K562 (cell line): ENCODE measurements at regions not wholly inside any gene's neighbourhood (a gene's known extent, or its start where the extent isn't known, plus 50 kb on each side); places are given as distances from the start of the nearest gene placed in this dataset.

Experiments used
- ATAC-seq: fragments of 200-7000 bp; cut with Tn5 transposase; 3 replicates; pipeline ENCODE4 v1.9.1; 2020; ENCODE audit warnings: moderate library complexity
- BruUV-seq: library from RNA; stranded (reverse); fragments of 400-500 nt; replicated peaks from 2 replicates; lab custom pipeline; 2021; lab: Mats Ljungman, UMichigan
- CTCF ChIA-PET: fragments of 300-600 bp; formaldehyde crosslinking; extraction: SDS; loops from one replicate; lab custom pipeline; 2021; ENCODE audit warnings: low intra/inter-chr PET ratio; lab: Yijun Ruan, JAX
- POLR2A ChIA-PET: fragments of 300-600, 350-650 bp; sonication (Branson Sonifier 250); formaldehyde crosslinking; extraction: SDS; loops from one replicate; lab custom pipeline; 2021; ENCODE audit warnings: antibody characterized with exemption, inconsistent platforms; lab: Yijun Ruan, JAX
- DNase-seq, 4 experiments: peaks; one replicate each; pipeline versions ENCODE4 v3.0.0 to v3.0.0-alpha.2; 2011 to 2018; ENCODE audit warnings: low spot score in 3 of 4, mixed read lengths in 3 of 4; ENCODE audit errors: extremely low read depth in 1 of 4
- FAIRE-seq: peaks from 2 replicates; lab custom pipeline; 2011; peaks lifted over from hg19 to GRCh38; lab: Jason Lieb, UNC
- H2AFZ ChIP-seq: 2 replicates; pipeline ENCODE4 v1.6.0; 2011; ENCODE audit warnings: low read depth, low read length, control low read depth, inconsistent platforms
- H3K27ac ChIP-seq: fragments of 200-600 bp; 3 replicates; pipeline ENCODE4 v1.8.0; 2011; ENCODE audit warnings: low read depth, mild to moderate bottlenecking, control low read depth, inconsistent platforms, low read length, moderate library complexity, mixed read lengths; ENCODE audit errors: extremely low read depth
- H3K27me3 ChIP-seq, 2 experiments: fragments of 300-600 bp in 1 of 2; 2 replicates in 1 of 2; 3 replicates in 1 of 2; pipeline versions ENCODE4 v1.6.0 to v1.8.0; 2011; ENCODE audit warnings: inconsistent platforms in 2 of 2, low read length in 2 of 2, mild to moderate bottlenecking in 1 of 2, mixed read lengths in 1 of 2, moderate library complexity in 1 of 2; ENCODE audit not compliant: control insufficient read depth in 2 of 2, insufficient read depth in 2 of 2
- H3K36me3 ChIP-seq: fragments of 300-600 bp; 3 replicates; pipeline ENCODE4 v1.8.0; 2011; ENCODE audit warnings: mild to moderate bottlenecking, low read length, inconsistent platforms; ENCODE audit not compliant: control insufficient read depth, insufficient read depth
- H3K4me1 ChIP-seq, 2 experiments: fragments of 200-600 bp in 1 of 2; replicated peaks in 1 of 2; 2 replicates in 1 of 2; 3 replicates in 1 of 2; pipeline versions ENCODE4 v1.5.1 to v1.8.0; 2011; ENCODE audit warnings: inconsistent platforms in 2 of 2, low read length in 2 of 2, mild to moderate bottlenecking in 1 of 2, mixed read lengths in 1 of 2, moderate library complexity in 1 of 2; ENCODE audit not compliant: control insufficient read depth in 2 of 2, insufficient read depth in 2 of 2
- H3K4me2 ChIP-seq: 2 replicates; pipeline ENCODE4 v1.6.1; 2011; ENCODE audit warnings: low read length, control low read depth, inconsistent platforms, mixed read lengths; ENCODE audit not compliant: insufficient read depth
- H3K4me3 ChIP-seq: fragments of 200-600 bp; sonication (generic), shearing (Covaris generic); 2 replicates; pipeline ENCODE4 v1.5.1; 2016; ENCODE audit warnings: control low read depth, inconsistent platforms
- H3K79me2 ChIP-seq: fragments of 200-600 bp; 3 replicates; pipeline ENCODE4 v1.8.0; 2011; ENCODE audit warnings: low read length, inconsistent platforms; ENCODE audit not compliant: control insufficient read depth, insufficient read depth
- H3K9ac ChIP-seq, 2 experiments: 2 replicates each; pipeline versions ENCODE4 v1.6.0 to v1.6.1; 2011; ENCODE audit warnings: low read depth in 2 of 2, low read length in 2 of 2, control low read depth in 1 of 2, inconsistent platforms in 1 of 2, mild to moderate bottlenecking in 1 of 2, mixed read lengths in 1 of 2; ENCODE audit not compliant: insufficient read depth in 1 of 2
- H3K9me1 ChIP-seq: one replicate; pipeline ENCODE4 v1.6.0; 2011; ENCODE audit warnings: inconsistent platforms, mild to moderate bottlenecking, low read length, moderate library complexity; ENCODE audit not compliant: control insufficient read depth, insufficient read depth
- H3K9me3 ChIP-seq: replicated peaks from 2 replicates; pipeline ENCODE4 v1.5.1; 2011; ENCODE audit warnings: low read depth, low read length, inconsistent platforms; ENCODE audit not compliant: control insufficient read depth, insufficient read depth
- H4K20me1 ChIP-seq: replicated peaks from 2 replicates; pipeline ENCODE4 v1.6.1; 2011; ENCODE audit warnings: low read length, inconsistent platforms, mixed read lengths; ENCODE audit not compliant: control insufficient read depth, insufficient read depth
- BDP1 ChIP-seq: IDR thresholded peaks from 3 replicates; pipeline ENCODE4 v1.6.1; 2011; ENCODE audit not compliant: insufficient read length, insufficient read depth
- COPS2 ChIP-seq: fragments of 450-650 bp; conservative IDR thresholded peaks from 2 replicates; pipeline ENCODE4 v1.6.1; 2016; ENCODE audit warnings: mild to moderate bottlenecking, moderate library complexity
- EP400 ChIP-seq: fragments of 450-650 bp; IDR thresholded peaks from 2 replicates; pipeline ENCODE4 v1.6.1; 2017; ENCODE audit warnings: antibody characterized with exemption, mild to moderate bottlenecking, moderate library complexity
- FOXJ3 ChIP-seq: sonication (generic); formaldehyde crosslinking; IDR thresholded peaks from 2 replicates; pipeline ENCODE4 v1.4.0; 2020; ENCODE audit warnings: mild to moderate bottlenecking, missing genetic modification reagents
- GABPB1 ChIP-seq: sonication (generic); formaldehyde crosslinking; IDR thresholded peaks from 2 replicates; pipeline ENCODE4 v1.8.0; 2022; ENCODE audit warnings: mild to moderate bottlenecking, missing genetic modification reagents
- GATA2 ChIP-seq: sonication (generic); formaldehyde crosslinking; IDR thresholded peaks from 2 replicates; pipeline ENCODE4 v1.4.0; 2020; ENCODE audit warnings: mild to moderate bottlenecking, missing genetic modification reagents
- HIVEP1 ChIP-seq: fragments of 250-450 bp; sonication (Bioruptor Pico); IDR thresholded peaks from 2 replicates; pipeline ENCODE4 v1.4.0; 2020; ENCODE audit warnings: mild to moderate bottlenecking
- JUN ChIP-seq, 2 experiments: sonication (generic) in 1 of 2; formaldehyde crosslinking in 1 of 2; IDR thresholded peaks; 2 replicates each; pipeline versions ENCODE4 v1.6.1 to v1.8.0; 2012 to 2022; ENCODE audit warnings: borderline replicate concordance in 2 of 2, mild to moderate bottlenecking in 2 of 2, improper control_type of control experiment in 1 of 2, low read depth in 1 of 2, low read length in 1 of 2, missing genetic modification reagents in 1 of 2
- NCOA1 ChIP-seq: fragments of 450-650 bp; IDR thresholded peaks from 2 replicates; pipeline ENCODE4 v1.6.1; 2016; ENCODE audit warnings: low read depth
- NCOA2 ChIP-seq, 2 experiments: fragments of 450-650 bp; IDR thresholded peaks; 2 replicates each; pipeline ENCODE4 v1.6.1; 2018; ENCODE audit warnings: mild to moderate bottlenecking in 2 of 2, moderate library complexity in 1 of 2; ENCODE audit not compliant: partially characterized antibody in 2 of 2
- PCBP2 ChIP-seq: fragments of 200-400 bp; formaldehyde crosslinking; IDR thresholded peaks from 2 replicates; pipeline ENCODE4 v1.6.1; 2018; ENCODE audit warnings: low read length, low read depth, mild to moderate bottlenecking, moderate library complexity; ENCODE audit not compliant: poor library complexity, severe bottlenecking
- PHB2 ChIP-seq: fragments of 450-650 bp; IDR thresholded peaks from 2 replicates; pipeline ENCODE4 v1.6.1; 2017; ENCODE audit warnings: low read depth
- POLR3G ChIP-seq: IDR thresholded peaks from 2 replicates; pipeline ENCODE4 v1.6.1; 2011; ENCODE audit not compliant: insufficient read length, insufficient replicate concordance; ENCODE audit errors: extremely low read depth
- RFX1 ChIP-seq: fragments of 450-650 bp; IDR thresholded peaks from 2 replicates; pipeline ENCODE4 v1.6.1; 2016; ENCODE audit warnings: mild to moderate bottlenecking, moderate library complexity
- TAF15 ChIP-seq: fragments of 200-400 bp; formaldehyde crosslinking; IDR thresholded peaks from 2 replicates; pipeline ENCODE4 v1.6.1; 2017; ENCODE audit warnings: mild to moderate bottlenecking, low read depth, low read length, moderate library complexity
- USF2 ChIP-seq: sonication (generic); formaldehyde crosslinking; IDR thresholded peaks from 2 replicates; pipeline ENCODE4 v1.5.0; 2020; ENCODE audit warnings: missing genetic modification reagents
- ZFX ChIP-seq: sonication (generic); formaldehyde crosslinking; IDR thresholded peaks from 2 replicates; pipeline ENCODE4 v1.8.0; 2022; ENCODE audit warnings: mild to moderate bottlenecking, missing genetic modification reagents, moderate library complexity
- ZNF184 ChIP-seq: sonication (generic); formaldehyde crosslinking; IDR thresholded peaks from 2 replicates; pipeline ENCODE4 v1.5.0; 2020; ENCODE audit warnings: missing genetic modification reagents
- ZNF197 ChIP-seq: fragments of 200-800 bp; sonication (Bioruptor generic); IDR thresholded peaks from 2 replicates; pipeline ENCODE4 v1.6.1; 2016; ENCODE audit warnings: low read depth, missing genetic modification characterization, missing compliant biosample characterization
- ZNF217 ChIP-seq: sonication (generic); formaldehyde crosslinking; IDR thresholded peaks from 2 replicates; pipeline ENCODE4 v1.8.0; 2022; ENCODE audit warnings: mild to moderate bottlenecking, missing genetic modification reagents
- ZNF445 ChIP-seq: fragments of 250-450 bp; sonication (Bioruptor Pico); IDR thresholded peaks from 2 replicates; pipeline ENCODE4 v1.4.0; 2020; ENCODE audit warnings: low read depth, mild to moderate bottlenecking, moderate library complexity
- WGBS: fragments of 100-300 bp; shearing (Covaris generic); methylation state at CpG from one replicate; pipeline ENCODE4 v1.1.6; 2016; ENCODE audit warnings: low coverage, mixed read lengths; ENCODE audit not compliant: insufficient coverage; ENCODE audit errors: missing lambda C conversion rate; 5-methylcytosine and 5-hydroxymethylcytosine counted together
- in situ Hi-C: fragments of 300-500 bp; cut with MboI; formaldehyde crosslinking; loops from 4 replicates; pipeline ENCODE4 v1.15.0; 2018; ENCODE audit warnings: inconsistent platforms, mixed read lengths
- intact Hi-C: fragments of 100-400 bp; cut with micrococcal nuclease; formaldehyde crosslinking; loops from 2 replicates; pipeline ENCODE4 v1.14.2; 2022
- TF ChIP-seq, protein P1 (sequence below): fragments of 450-650 bp; IDR thresholded peaks from 2 replicates; pipeline ENCODE4 v1.7.1; 2018; ENCODE audit warnings: mild to moderate bottlenecking, low read depth; ENCODE audit not compliant: partially characterized antibody

DNA sequence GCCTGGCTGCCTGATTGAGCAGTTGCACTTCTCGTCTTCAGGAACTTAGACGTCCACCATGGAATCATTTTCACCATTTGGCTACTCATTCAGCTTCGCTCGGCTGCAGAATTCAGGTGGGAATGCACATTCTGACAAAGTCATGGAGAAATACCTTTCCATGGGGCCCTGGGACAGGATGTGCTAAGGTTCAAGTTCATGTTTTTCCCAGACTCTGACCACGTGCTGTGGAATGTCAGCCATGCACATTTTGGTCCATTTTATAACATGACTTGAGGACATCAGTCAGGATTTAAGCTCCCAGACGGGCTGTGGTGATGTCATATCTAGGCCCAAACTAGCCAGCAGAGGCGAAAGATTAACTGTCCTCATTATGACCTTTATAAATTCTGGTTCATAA is 205.3 kb downstream of the TBXT start (continued):
- TF ChIP-seq NCOA1: no peak
- no peak for TF ChIP-seq JUN (IDR thresholded peaks at IDR 0.05; ENCODE audit: borderline replicate concordance, low read depth, low read length)
- TF ChIP-seq JUN (CRISPR knock-in tag; IDR thresholded peaks at IDR 0.05; ENCODE audit: borderline replicate concordance): no peak
- TF ChIP-seq ZNF184 (CRISPR knock-in tag): no peak
- no peak for TF ChIP-seq ZFX
- TF ChIP-seq ZNF197 (CRISPR knock-in tag): no peak
- no peak for TF ChIP-seq PHB2
- no peak for TF ChIP-seq NCOA2 (IDR thresholded peaks at IDR 0.05; ENCODE audit: partially characterized antibody in 2 of 2)
- TF ChIP-seq HIVEP1 (CRISPR knock-in tag): no peak
- no peak for TF ChIP-seq ZNF445 (CRISPR knock-in tag)
- TF ChIP-seq, all 486 proteins: peak for 0

- Histone ChIP-seq H3K4me3 (no peak overlapping the region), H3K9ac (no peak overlapping the region), H3K9me1 (no peaks in the 10 kb centered on the region), H4K20me1 (no peaks in the 10 kb centered on the region), H3K27ac (no peak overlapping the region), H3K27me3 (peaks cover 0 to 14% of the 10 kb centered on the region in 2 experiments; a peak in 3 of 5 replicates), H3K4me1 (no peaks in the 10 kb centered on the region), H3K9me3 (no peaks in the 10 kb centered on the region), H3K4me2 (no peak overlapping the region), H3K79me2 (no peaks in the 10 kb centered on the region), H3K36me3 (no peaks in the 10 kb centered on the region), H2AFZ (no peak overlapping the region)
- under 1% methylated on average over 12 of the region's 12 CpGs for WGBS
- intact Hi-C loops: no loop called here
- FAIRE-seq (no peak), DNase-seq (no peak), ATAC-seq (no peak)
- ChIA-PET POLR2A (no interaction called here), CTCF (no interaction called here)
- in situ Hi-C loops: no loop called here
- no TSS peak for BruUV-seq
- TF ChIP-seq TAF15 (no peak), PCBP2 (no peak), GABPB1 (CRISPR knock-in tag) (no peak), FOXJ3 (no peak), GATA2 (CRISPR knock-in tag) (no peak), USF2 (CRISPR knock-in tag) (no peak), POLR3G (no peak), RFX1 (no peak), EP400 (no peak), BDP1 (no peak), COPS2 (no peak), ZNF217 (CRISPR knock-in tag) (no peak)
- TF ChIP-seq, protein P1, sequence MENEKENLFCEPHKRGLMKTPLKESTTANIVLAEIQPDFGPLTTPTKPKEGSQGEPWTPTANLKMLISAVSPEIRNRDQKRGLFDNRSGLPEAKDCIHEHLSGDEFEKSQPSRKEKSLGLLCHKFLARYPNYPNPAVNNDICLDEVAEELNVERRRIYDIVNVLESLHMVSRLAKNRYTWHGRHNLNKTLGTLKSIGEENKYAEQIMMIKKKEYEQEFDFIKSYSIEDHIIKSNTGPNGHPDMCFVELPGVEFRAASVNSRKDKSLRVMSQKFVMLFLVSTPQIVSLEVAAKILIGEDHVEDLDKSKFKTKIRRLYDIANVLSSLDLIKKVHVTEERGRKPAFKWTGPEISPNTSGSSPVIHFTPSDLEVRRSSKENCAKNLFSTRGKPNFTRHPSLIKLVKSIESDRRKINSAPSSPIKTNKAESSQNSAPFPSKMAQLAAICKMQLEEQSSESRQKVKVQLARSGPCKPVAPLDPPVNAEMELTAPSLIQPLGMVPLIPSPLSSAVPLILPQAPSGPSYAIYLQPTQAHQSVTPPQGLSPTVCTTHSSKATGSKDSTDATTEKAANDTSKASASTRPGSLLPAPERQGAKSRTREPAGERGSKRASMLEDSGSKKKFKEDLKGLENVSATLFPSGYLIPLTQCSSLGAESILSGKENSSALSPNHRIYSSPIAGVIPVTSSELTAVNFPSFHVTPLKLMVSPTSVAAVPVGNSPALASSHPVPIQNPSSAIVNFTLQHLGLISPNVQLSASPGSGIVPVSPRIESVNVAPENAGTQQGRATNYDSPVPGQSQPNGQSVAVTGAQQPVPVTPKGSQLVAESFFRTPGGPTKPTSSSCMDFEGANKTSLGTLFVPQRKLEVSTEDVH: no peak
These were observed 206.4 kb downstream of the TBXT start for GRCh38 chr6:165961233-165961632.
